GM15510 (cell line): ENCODE measurements at regions not wholly inside any gene's neighbourhood (a gene's known extent, or its start where the extent isn't known, plus 50 kb on each side); places are given as distances from the start of the nearest gene placed in this dataset.

ENCODE experiments used
- POLR2A ChIP-seq: IDR thresholded peaks from 3 replicates; pipeline ENCODE4 v1.6.1; 2011; ENCODE audit warnings: borderline replicate concordance; ENCODE audit not compliant: insufficient read length; ENCODE audit errors: extremely low read depth

DNA sequence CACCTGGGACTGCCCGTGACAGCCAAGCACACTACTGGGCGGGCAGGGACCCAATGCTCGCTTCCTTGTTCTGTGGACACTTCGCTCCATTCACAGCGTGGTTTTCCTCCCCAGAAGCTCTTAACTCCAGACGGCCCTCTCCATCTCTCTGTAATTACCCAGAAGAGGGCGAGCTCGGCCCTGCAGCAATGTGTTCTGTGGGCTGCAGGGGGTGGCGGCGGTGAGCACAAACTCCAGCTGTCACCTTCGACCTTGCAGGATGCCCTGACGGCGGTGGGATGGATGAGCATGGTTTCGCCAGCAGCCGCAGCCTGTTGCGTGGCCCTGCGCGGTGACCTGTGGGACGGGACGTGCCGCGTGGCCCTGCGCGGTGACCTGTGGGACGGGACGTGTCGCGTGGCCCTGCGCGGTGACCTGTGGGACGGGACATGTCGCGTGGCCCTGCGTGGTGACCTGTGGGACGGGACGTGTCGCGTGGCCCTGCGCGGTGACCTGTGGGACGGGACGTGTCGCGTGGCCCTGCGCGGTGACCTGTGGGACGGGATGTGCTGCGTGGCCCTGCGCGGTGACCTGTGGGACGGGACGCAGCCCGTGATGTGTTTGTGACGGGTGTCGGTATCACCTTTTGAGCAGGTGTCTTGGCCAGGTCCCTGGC lies 1204.7 kb downstream of the BRD1 start:
- TF ChIP-seq POLR2A, result no peak

DNA sequence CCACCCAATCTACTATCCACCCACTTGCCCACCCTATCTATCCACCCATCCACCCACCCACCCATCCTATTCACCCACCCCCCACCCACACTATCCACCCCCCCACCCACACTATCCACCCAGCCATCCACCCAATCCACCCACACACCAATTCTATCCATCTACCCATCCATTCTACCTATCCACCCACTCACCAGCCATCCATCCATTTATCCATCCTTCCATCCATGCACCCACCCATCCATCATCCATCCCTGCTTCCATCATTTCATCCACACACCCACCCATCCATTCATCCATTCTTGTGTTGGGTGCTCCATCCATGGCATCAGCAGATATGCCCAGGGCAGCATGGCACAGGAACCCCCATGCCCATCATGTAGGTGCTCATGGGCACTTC lies 1206.6 kb downstream of the BRD1 start:
- no peak for TF ChIP-seq POLR2A

DNA sequence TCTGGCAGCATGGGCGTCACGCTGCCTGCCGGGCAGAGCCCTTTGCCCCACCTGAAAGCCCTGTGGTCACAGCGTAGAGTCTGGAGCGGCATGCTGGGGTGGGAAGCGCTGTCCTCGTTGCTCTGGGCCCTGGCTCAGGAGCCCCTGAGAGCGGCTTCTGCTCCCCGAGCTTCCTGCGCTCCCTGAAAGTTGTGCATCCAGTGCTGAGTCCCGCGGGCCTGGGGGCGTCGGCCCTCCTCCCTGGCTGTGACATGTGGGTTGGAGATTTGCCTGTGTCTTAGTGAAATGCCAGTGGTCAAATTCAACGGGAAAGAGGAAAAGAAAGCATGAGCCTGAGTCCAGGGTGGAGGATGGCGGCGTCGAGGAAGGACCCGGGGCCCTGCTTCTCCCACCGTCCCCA lies 1208.0 kb downstream of the BRD1 start:
- no peak for TF ChIP-seq POLR2A

DNA sequence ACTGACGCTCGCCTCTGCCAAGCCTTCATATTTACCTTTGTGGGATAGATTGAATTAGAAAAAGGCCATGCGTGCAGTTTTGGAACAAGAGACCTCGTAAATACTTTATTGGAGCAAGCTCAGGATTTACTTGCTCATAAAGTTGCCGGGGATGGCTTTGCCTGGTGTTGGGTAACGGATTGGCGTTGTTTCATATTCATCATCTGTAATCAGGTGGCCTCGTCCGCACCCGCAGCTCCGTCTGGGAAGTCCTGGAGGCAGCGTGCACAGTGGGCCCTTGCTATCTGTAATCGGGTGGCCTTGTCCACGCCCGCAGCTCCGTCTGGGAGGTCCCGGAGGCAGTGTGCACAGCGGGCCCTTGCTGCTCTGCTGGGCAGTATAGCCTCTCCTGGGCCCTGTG lies 1209.3 kb downstream of the BRD1 start:
- TF ChIP-seq POLR2A, result no peak

DNA sequence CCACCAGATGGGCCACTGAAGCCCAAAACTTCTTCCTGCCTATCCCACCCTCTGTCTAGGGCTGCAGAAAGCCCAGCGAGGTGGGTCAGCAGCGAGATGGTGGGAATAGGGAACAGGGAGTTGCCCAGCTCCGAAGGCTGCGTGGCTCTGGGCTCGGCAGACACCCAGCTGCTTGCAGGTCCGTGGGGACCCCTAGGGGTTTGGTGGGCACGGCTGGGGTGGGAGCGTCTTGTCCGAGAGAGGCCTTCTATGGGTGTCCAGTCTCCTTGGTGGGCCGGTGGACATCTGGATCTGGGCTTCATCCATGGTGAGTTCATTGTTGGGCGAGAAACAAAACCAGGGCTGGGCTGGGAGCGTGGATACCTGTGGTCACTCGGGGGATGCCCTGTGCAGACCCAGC lies 1211.0 kb downstream of the BRD1 start:
- TF ChIP-seq POLR2A, result no peak

DNA sequence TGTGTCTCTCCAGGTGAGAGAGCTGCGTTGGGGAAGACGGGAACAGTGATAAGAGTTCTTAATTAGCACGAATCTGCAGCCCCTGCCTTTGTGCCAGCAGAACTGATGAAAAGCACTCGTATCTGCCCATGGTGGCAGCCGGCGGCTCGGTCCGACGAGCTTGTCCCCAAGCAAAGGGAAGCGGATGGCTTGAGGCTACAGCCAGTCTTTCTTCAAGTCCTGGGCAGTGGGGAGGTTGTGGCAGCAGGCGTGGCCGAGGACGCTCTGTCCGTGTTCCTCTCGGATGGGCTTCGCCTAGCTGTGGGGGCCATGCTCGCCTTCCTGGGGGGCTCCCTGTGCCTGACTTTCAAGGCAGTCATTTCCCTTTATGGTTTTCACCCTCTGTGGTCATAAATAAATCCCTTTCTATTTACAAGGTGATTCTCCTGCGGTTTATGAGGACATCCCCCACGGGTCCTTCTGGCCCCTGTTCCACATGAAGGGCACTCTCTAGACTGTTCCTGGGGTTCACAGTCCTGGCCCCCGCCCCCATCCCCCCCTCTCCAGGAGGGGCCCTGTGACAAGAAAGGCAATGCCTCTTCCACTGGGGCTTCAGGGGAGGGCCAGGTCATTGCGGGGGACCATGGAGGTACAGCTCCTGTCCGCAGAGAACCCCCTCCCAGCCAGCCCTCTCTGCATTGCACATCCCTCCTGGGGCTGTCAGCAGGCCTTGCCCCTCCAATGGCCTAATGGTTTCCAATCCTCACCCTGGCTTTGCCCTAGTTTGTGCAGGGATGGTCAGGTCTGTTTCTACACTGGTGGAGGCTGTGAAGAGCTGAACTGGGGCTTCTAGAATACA lies 1212.3 kb downstream of the BRD1 start:
- TF ChIP-seq POLR2A, result no peak

DNA sequence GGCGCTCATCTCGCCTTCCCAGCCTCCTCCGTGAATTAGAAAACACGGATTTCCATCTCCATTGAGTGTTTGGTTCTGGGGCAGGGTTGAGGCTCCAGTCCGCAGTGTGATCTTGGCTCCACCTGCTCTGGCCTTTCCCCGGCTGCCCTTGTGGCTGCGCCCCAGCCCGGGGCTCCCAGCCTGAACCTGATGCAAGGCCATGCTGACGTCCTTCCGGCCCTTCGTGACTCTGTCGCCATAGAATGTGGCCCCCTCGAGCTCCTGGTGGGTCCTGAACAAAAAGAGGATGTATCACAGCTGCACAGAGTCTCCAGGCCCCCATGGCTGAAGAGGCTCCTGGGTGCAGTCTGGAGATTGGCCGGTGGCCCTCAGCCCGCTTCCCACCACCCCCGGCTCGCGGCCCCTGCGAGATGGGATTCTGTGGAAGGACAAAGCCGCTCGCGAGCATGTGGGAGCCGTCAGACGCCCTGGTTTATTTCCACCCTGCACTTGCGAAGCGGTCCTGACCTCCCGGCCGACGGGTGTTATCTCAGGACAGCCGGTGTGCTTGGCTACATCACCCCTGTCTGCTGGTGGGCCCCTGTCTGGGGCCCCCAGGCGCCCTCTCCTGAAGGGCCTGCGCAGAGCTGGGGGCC lies 1214.0 kb downstream of the BRD1 start:
- no peak for TF ChIP-seq POLR2A

DNA sequence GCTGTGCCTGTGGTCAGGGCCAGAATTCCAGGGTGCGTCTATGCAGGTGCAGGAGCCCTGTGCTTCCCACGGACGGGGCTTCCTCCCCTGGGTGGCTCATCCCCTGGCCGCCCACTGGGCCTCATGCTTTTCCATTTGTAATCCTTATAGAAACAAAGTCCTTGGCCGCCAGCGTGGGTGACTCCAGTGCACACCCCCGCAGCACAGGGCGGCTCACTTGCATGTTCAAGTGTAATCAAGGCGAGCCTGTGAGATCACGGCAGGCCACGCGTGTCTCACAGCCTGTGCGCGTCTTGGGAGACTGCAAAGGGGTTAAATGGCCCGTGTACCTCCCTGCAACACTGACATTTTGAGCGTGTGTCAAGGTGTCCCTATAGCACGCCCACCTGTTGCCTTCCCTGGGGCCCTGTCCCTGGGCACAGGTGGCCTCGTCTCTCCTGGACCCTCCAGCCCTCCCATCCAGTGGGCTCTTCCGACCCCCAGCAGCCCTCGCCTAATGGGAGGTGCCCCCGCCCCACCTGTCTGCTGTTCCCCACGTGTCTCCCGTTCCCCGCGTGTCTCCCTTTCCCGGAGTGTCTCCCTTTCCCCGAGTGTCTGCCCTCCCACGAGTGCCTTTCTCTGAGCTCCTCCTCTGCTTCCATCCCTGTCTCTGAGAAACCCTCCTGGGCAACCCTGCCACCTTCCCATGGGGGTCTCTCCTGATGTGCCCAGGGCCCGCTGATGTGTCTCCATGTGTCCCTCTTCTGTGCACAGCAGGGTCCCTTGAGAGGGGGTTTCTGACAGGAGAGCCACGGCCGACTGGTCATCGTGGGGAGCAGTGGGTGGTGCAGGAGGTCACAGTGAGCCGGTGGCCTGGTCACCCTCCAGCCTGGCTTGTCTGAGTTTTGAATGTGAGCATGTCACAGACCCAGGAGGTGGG lies 1215.3 kb downstream of the BRD1 start:
- TF ChIP-seq POLR2A, result no peak

DNA sequence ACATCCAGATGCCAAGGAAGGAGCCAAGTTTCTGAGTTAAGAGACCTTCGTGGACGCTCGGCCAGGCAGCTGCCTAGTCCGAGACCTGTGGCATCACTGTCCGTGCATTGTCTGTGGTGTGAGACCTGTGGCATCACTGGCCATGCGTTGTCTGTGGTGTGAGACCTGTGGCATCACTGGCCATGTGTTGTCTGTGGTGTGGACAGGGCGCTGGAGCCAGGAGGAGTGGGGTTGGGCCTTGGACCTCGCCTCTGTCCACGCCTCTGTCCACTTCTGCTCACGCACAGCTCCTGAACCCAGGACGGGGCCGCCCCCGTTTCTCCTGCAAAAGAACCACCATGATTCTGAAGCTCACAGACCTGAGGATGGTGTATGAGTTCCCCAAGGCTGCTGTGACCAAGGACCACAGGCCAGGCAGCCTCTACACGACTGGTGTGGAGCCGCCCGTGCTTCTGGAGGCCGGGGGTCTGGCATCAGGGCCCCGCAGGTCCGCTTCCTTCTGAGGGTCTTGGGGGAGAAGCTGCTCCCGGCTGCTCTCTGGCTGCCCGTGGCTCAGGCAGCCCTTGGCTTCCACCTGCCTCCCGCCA lies 1218.3 kb downstream of the BRD1 start:
- TF ChIP-seq POLR2A, result no peak

DNA sequence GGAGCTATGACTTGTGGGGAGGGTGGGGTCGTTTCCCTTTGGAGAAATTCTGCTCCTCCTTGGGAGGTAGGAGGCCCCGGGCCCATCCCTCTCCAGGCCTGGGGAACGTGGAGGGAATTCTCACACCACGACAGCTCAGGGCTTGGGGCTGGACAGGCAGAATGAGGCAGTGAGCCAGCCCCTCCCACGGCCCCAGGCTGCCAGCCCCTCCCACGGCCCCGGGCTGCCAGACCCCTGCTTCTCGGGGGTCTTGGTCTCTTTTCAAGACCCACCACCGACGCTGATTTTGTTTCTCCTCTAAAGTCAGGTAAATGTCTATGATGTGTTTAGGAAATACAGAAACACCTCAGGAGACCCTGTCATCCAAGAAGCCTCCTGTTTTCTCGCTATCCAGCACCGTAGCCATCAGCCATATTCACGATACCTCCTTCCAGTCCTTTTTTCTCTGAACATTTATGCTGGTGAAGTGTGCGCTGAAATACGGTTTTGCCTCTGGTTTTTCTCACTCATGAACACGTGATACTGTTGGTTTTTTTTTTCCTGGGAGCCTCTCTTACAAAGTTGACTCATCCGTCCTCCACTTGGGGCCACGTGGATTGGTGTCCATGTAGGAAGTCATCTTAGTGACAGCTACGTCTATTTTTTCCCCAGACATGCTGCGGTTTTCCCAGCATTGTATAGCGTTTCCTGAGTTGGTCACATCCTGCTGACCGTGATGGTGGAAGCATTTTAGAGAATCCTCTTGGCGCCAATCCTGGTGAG lies 1219.6 kb downstream of the BRD1 start:
- no peak for TF ChIP-seq POLR2A

DNA sequence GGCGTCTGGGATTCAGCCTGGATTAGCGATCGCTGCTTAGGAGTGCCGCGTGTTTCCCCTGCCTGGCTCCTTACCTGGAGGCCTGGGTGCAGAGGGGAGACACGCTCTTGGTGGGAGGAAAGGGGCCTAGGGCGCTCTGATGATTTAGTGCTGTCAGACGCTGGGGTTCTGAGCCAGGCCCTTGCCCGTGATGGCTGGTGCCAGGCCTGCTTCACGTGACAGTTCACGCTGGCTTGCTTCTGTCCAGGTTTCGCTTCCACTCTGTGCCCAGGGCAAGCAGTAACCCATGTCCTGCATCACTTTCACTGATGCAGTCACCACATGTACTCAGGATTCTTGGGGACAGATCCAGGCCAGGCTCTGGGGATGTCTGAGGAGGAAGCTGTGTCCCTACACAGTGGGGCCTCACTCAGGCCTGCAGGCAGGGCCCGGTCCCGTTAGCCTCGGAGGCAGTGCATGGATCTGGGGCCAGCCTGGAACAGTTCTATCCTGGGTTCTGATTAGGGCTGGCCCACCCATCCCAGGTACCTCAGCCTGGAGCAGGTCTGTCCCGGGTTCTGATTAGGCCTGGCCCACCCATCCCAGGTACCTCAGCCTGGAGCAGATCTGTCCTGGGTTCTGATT lies 1220.9 kb downstream of the BRD1 start:
- TF ChIP-seq POLR2A, result no peak

DNA sequence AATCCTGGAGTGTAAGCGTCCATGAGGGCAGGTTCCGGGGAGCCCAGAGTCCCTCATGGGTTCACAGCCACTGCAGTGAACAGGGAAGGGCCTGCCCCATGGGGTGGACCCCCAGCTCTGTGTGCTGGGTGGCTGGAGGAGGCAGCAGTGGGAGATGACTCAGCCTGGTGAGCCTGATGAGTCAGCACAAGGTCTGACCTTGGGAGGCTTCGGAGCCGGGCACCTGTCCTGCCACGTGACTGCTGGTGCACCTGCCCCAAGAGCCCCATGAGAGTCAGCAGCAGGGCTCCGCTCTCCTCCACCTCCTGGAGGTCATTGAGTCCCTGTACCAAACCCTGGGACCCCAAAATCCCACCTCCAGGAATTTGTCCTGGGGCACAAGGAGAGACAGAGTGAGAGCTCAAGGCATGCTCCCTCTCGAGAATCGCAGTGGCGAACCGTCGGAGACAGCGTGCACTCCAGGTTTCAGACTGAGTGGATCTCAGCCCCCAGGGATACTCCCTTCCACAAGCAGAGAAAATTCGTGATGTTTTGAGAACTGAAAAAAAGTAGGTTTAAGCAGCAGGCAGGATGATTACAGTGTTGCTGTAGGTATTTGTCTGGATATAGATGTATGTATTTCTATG lies 1221.7 kb downstream of the BRD1 start:
- no peak for TF ChIP-seq POLR2A

DNA sequence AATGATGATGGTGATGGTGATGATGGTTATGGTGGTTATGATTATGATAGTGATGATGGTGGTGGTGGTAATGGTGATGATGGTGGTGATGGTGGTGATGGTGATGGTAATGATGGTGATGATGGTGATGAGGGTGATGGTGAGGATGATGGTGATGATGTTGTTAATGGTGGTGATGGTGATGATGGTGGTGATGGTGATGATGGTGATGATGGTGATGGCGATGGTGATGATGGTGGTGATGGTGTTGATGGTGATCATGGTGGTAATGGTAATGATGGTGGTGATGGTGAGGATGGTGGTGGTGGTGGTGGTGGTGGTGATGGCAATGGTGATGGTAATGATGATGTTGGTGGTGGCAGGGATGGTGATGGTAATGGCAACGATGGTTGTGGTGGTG lies 1222.5 kb downstream of the BRD1 start:
- TF ChIP-seq POLR2A, result no peak
